ENCODE measurements at regions not wholly inside any gene's neighbourhood (a gene's known extent, or its start where the extent isn't known, plus 50 kb on each side); places are given as distances from the start of the nearest gene placed in this dataset.

DNA sequence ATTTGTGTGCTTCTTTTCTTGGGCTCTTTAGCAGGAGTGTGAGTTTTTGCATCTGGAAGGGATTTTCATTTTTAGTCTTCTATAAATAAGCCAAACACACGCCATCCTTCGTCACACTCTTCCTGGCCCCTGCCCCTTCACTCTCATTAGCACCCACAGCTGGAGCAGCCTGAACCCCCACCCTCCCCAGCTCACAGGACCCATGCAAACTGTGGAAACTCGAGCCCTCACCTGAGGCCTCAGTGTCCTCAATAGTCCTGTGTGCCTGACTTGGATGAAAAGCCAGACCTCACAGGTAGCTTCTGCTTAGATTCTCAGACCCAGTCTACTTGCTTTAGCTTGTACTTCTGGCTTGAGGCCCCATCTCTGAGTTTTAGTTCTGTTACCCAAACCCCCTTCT lies 167.9 kb downstream of the MTHFS start (continued):
- TF ChIP-seq, protein P1, sequence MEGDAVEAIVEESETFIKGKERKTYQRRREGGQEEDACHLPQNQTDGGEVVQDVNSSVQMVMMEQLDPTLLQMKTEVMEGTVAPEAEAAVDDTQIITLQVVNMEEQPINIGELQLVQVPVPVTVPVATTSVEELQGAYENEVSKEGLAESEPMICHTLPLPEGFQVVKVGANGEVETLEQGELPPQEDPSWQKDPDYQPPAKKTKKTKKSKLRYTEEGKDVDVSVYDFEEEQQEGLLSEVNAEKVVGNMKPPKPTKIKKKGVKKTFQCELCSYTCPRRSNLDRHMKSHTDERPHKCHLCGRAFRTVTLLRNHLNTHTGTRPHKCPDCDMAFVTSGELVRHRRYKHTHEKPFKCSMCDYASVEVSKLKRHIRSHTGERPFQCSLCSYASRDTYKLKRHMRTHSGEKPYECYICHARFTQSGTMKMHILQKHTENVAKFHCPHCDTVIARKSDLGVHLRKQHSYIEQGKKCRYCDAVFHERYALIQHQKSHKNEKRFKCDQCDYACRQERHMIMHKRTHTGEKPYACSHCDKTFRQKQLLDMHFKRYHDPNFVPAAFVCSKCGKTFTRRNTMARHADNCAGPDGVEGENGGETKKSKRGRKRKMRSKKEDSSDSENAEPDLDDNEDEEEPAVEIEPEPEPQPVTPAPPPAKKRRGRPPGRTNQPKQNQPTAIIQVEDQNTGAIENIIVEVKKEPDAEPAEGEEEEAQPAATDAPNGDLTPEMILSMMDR (IDR thresholded peaks at IDR 0.05; ENCODE audit: low read depth, low read length, missing input control), result no peak
- TF ChIP-seq, protein P2, sequence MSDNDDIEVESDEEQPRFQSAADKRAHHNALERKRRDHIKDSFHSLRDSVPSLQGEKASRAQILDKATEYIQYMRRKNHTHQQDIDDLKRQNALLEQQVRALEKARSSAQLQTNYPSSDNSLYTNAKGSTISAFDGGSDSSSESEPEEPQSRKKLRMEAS (IDR thresholded peaks at IDR 0.05), result no peak
- TF ChIP-seq YY1 (IDR thresholded peaks at IDR 0.05) (no peak), HNF4A (conservative IDR thresholded peaks at IDR 0.05) (no peak), RAD21 (IDR thresholded peaks at IDR 0.05) (no peak), JUND (IDR thresholded peaks at IDR 0.05) (no peak), FOXA2 (IDR thresholded peaks at IDR 0.05) (no peak), HNF4G (IDR thresholded peaks at IDR 0.05) (no peak)
- TF ChIP-seq, protein P3, sequence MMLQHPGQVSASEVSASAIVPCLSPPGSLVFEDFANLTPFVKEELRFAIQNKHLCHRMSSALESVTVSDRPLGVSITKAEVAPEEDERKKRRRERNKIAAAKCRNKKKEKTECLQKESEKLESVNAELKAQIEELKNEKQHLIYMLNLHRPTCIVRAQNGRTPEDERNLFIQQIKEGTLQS (IDR thresholded peaks at IDR 0.05), result no peak

DNA sequence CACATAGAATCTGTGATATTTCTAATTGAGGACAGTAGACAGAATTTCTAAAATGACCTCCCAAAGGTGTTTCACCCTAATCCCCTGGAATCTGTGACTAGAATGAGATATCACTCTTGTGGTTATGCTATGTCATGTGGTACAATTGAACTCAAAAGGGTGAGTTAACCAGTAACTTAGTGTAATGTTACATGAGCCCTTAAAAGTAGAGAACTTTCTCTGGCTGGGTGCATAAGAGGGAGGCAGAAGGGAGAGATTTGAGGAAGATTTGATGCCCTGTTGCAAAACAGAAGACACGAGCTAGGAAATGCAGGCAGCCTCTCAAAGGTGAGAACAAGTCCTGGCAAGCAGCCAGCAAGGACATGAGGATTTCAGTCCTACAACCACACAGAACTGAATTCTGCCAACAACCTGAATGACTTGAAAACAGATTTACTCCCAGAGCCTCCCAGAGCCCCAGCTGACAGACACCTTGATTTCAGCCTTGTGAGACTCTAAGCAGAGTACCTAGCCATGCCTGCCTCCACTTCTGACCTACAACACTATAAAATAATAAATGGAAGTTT lies 160.3 kb downstream of the MTHFS start:
- Histone ChIP-seq H3K27ac (ENCODE audit: low read depth in 1 of 2, low read length in 2 of 2) (no peak overlapping the region), H3K9ac (ENCODE audit: low read depth in 1 of 2, low read length in 2 of 2) (no peak overlapping the region), H3K4me3 (ENCODE audit: low read depth in 1 of 3, low read length in 3 of 3) (no peak overlapping the region), H3K4me1 (ENCODE audit: control insufficient read depth in 4 of 4, insufficient read depth in 4 of 4, low read length in 3 of 4) (no peaks in the 10 kb centered on the region), H3K27me3 (ENCODE audit: control insufficient read depth in 4 of 4, insufficient read depth in 4 of 4, low read length in 3 of 4) (no peaks in the 10 kb centered on the region), H3K36me3 (ENCODE audit: control insufficient read depth in 4 of 4, insufficient read depth in 3 of 4, low read depth in 1 of 4, low read length in 3 of 4) (no peaks in the 10 kb centered on the region), H3K9me3 (ENCODE audit: control insufficient read depth in 4 of 4, low read length in 3 of 4) (peaks cover 0 to 3% (median 2%) of the 10 kb centered on the region in 4 donors)
- TF ChIP-seq EGR1 (IDR thresholded peaks at IDR 0.05; ENCODE audit: low read depth in 2 of 2), result no peak
- TF ChIP-seq, protein P1 (IDR thresholded peaks at IDR 0.05; ENCODE audit: low read depth, low read length, missing input control), result no peak
- TF ChIP-seq RAD21 (IDR thresholded peaks at IDR 0.05), result no peak
- TF ChIP-seq, protein P3 (IDR thresholded peaks at IDR 0.05), result no peak
- TF ChIP-seq JUND (IDR thresholded peaks at IDR 0.05), result no peak
- TF ChIP-seq HNF4G (IDR thresholded peaks at IDR 0.05), result no peak
- TF ChIP-seq GABPA (IDR thresholded peaks at IDR 0.05 in 1 of 2, conservative IDR thresholded peaks at IDR 0.05 in 1 of 2), result no peak
- DNase-seq (ENCODE audit: low spot score), result no peak
- WGBS, result 46% methylated on average over 1 of the region's 1 CpG

DNA sequence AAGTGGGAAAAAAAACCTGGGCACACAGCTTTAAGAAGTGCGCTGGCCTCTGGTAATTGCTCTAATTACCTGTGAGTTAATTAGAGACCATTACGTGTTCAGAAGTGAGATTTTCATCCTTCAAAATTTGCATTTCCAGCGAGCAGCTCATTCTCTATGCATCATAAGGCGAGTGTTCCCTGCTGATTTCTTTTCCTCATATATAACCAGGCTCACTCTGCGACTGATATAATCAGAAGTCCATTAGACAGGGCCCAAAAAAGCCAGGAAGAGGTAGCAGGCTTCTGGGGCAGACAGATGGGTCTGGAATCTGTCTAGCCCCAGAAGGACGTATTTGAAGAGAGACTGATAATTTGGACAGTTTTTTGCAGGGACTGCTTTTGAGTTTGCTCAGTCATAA lies 158.7 kb downstream of the MTHFS start:
- 86% methylated on average over 6 of the region's 6 CpGs for WGBS

More for the DNA sequence above, 158.7 kb downstream of the MTHFS start:
- Histone ChIP-seq H3K4me1 (ENCODE audit: control insufficient read depth in 4 of 4, insufficient read depth in 4 of 4, low read length in 3 of 4) (no peaks in the 10 kb centered on the region), H3K4me3 (ENCODE audit: low read depth in 1 of 3, low read length in 3 of 3) (no peak overlapping the region), H3K36me3 (ENCODE audit: control insufficient read depth in 4 of 4, insufficient read depth in 3 of 4, low read depth in 1 of 4, low read length in 3 of 4) (no peaks in the 10 kb centered on the region), H3K9me3 (ENCODE audit: control insufficient read depth in 4 of 4, low read length in 3 of 4) (peaks cover 0 to 3% (median 2%) of the 10 kb centered on the region in 4 donors), H3K27ac (ENCODE audit: low read depth in 1 of 2, low read length in 2 of 2) (no peak overlapping the region), H3K9ac (ENCODE audit: low read depth in 1 of 2, low read length in 2 of 2) (no peak overlapping the region), H3K27me3 (ENCODE audit: control insufficient read depth in 4 of 4, insufficient read depth in 4 of 4, low read length in 3 of 4) (no peaks in the 10 kb centered on the region)
- TF ChIP-seq TAF1 (conservative IDR thresholded peaks at IDR 0.05) (no peak), RAD21 (IDR thresholded peaks at IDR 0.05) (no peak), YY1 (IDR thresholded peaks at IDR 0.05) (no peak), FOXA1 (IDR thresholded peaks at IDR 0.05) (no peak), HNF4A (conservative IDR thresholded peaks at IDR 0.05) (no peak), EGR1 (IDR thresholded peaks at IDR 0.05; ENCODE audit: low read depth in 2 of 2) (no peak)
- TF ChIP-seq, protein P2 (IDR thresholded peaks at IDR 0.05), result no peak
- TF ChIP-seq, protein P1 (IDR thresholded peaks at IDR 0.05; ENCODE audit: low read depth, low read length, missing input control), result no peak
- TF ChIP-seq, protein P4, sequence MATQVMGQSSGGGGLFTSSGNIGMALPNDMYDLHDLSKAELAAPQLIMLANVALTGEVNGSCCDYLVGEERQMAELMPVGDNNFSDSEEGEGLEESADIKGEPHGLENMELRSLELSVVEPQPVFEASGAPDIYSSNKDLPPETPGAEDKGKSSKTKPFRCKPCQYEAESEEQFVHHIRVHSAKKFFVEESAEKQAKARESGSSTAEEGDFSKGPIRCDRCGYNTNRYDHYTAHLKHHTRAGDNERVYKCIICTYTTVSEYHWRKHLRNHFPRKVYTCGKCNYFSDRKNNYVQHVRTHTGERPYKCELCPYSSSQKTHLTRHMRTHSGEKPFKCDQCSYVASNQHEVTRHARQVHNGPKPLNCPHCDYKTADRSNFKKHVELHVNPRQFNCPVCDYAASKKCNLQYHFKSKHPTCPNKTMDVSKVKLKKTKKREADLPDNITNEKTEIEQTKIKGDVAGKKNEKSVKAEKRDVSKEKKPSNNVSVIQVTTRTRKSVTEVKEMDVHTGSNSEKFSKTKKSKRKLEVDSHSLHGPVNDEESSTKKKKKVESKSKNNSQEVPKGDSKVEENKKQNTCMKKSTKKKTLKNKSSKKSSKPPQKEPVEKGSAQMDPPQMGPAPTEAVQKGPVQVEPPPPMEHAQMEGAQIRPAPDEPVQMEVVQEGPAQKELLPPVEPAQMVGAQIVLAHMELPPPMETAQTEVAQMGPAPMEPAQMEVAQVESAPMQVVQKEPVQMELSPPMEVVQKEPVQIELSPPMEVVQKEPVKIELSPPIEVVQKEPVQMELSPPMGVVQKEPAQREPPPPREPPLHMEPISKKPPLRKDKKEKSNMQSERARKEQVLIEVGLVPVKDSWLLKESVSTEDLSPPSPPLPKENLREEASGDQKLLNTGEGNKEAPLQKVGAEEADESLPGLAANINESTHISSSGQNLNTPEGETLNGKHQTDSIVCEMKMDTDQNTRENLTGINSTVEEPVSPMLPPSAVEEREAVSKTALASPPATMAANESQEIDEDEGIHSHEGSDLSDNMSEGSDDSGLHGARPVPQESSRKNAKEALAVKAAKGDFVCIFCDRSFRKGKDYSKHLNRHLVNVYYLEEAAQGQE (IDR thresholded peaks at IDR 0.05), result no peak
- DNase-seq (ENCODE audit: low spot score), result no peak

Data from liver (tissue), 8 donors.